ENCODE measurements at regions not wholly inside any gene's neighbourhood (a gene's known extent, or its start where the extent isn't known, plus 50 kb on each side); places are given as distances from the start of the nearest gene placed in this dataset.
A peak's percentile ranks its signal among the peaks of the same experiment; 100 is the strongest.

- Histone ChIP-seq H3K27ac (no peak overlapping the region), H3K4me3 (no peak overlapping the region), H3K27me3 (peaks cover 0 to 19% (median 11%) of the 10 kb centered on the region in 7 donors), H3K9me3 (no peaks in the 10 kb centered on the region), H3K36me3 (no peaks in the 10 kb centered on the region), H3K4me1 (no peaks in the 10 kb centered on the region)
- TF ChIP-seq CTCF (IDR thresholded peaks at IDR 0.05): peak in 8 of 9 donors; percentile 10 to 81 (median 53)
- ATAC-seq (peak in 6 of 8 donors; percentile 23 to 71 (median 48)), DNase-seq (peak in 1 of 2 donors; percentile 8)
- intact Hi-C loops (cut with DNase I): loop anchor here in 6 of 10 donors (5.0 to 10.0 kb wide), 2 partner anchors 211 to 214 kb away; no protein-coding TSS in a partner anchor
- 36 to 37% methylated on average over 4 of the region's 4 CpGs for WGBS, 2 donors
Measured at GRCh38 chr15:79595995-79596622, 164.0 kb downstream of the MINAR1 start.

GRCh38 chr15:79598639-79599038 is 166.5 kb downstream of the MINAR1 start:
- intact Hi-C loops (cut with DNase I): loop anchor here in 6 of 10 donors (5.0 to 10.0 kb wide), 2 partner anchors 214 to 216 kb away; no protein-coding TSS in a partner anchor
- Histone ChIP-seq H3K36me3 (no peaks in the 10 kb centered on the region), H3K27me3 (peaks cover 0 to 6% (median 3%) of the 10 kb centered on the region in 7 donors), H3K27ac (no peak overlapping the region), H3K9me3 (no peaks in the 10 kb centered on the region), H3K4me1 (no peaks in the 10 kb centered on the region), H3K4me3 (no peak overlapping the region)
- 73 to 79% methylated on average over 1 of the region's 1 CpG for WGBS, 2 donors
- no peak for TF ChIP-seq CTCF (IDR thresholded peaks at IDR 0.05)
- ATAC-seq: no peak
- no peak for DNase-seq

- H3K4me1 ChIP-seq: no peaks in the 10 kb centered on the region
- no peak overlapping the region for H3K4me3 ChIP-seq
- no peak for DNase-seq
- no peak for ATAC-seq
- H3K27ac ChIP-seq: no peak overlapping the region
- intact Hi-C loops (cut with DNase I): no loop called here
- 79 to 82% methylated on average over 7 of the region's 7 CpGs for WGBS, 2 donors
- TF ChIP-seq CTCF (IDR thresholded peaks at IDR 0.05): no peak
- H3K27me3 ChIP-seq: peaks cover 0 to 9% (median 0%) of the 10 kb centered on the region in 7 donors
- H3K9me3 ChIP-seq: no peaks in the 10 kb centered on the region
- no peaks in the 10 kb centered on the region for H3K36me3 ChIP-seq
Measured at GRCh38 chr15:79601405-79602086, 169.4 kb downstream of the MINAR1 start.

GRCh38 chr15:79602180-79602579 is 170.0 kb downstream of the MINAR1 start:
- H3K36me3 ChIP-seq: no peaks in the 10 kb centered on the region
- intact Hi-C loops (cut with DNase I): no loop called here
- TF ChIP-seq CTCF (IDR thresholded peaks at IDR 0.05): no peak
- H3K4me1 ChIP-seq: no peaks in the 10 kb centered on the region
- H3K4me3 ChIP-seq: no peak overlapping the region
- no peaks in the 10 kb centered on the region for H3K9me3 ChIP-seq
- no peak for DNase-seq
- ATAC-seq: no peak
- 83 to 85% methylated on average over 4 of the region's 4 CpGs for WGBS, 2 donors
- no peak overlapping the region for H3K27ac ChIP-seq
- H3K27me3 ChIP-seq: peaks cover 0 to 9% (median 0%) of the 10 kb centered on the region in 7 donors
